ENCODE measurements at regions not wholly inside any gene's neighbourhood (a gene's known extent, or its start where the extent isn't known, plus 50 kb on each side); places are given as distances from the start of the nearest gene placed in this dataset.
"Not testable (repeated sequence)": the region's sequence is repeated elsewhere in the genome, so short reads cannot be mapped to it uniquely, and the experiment has no call there.

DNA sequence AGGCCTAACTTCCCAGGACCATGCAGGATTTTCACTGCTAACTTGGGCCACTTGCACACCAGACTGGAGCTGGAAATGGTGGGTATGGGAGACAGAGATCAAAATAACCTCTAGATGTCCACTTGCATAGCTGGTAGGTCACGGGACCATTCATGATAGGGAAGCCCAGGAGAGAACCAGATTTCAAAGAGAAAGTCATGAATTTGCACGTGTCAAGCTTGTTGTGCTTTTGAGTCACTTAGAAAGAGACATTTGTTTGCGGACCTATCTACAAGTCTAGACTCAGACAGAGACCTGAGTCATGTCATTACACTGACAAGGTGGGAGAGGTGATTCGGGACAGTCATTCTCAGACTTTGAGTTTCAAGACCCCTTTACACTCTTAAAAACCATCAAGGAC is 704.1 kb downstream of the DTWD2 start:
- not testable (repeated sequence) for DNase-seq (ENCODE audit: low read depth in 2 of 2)

DNA sequence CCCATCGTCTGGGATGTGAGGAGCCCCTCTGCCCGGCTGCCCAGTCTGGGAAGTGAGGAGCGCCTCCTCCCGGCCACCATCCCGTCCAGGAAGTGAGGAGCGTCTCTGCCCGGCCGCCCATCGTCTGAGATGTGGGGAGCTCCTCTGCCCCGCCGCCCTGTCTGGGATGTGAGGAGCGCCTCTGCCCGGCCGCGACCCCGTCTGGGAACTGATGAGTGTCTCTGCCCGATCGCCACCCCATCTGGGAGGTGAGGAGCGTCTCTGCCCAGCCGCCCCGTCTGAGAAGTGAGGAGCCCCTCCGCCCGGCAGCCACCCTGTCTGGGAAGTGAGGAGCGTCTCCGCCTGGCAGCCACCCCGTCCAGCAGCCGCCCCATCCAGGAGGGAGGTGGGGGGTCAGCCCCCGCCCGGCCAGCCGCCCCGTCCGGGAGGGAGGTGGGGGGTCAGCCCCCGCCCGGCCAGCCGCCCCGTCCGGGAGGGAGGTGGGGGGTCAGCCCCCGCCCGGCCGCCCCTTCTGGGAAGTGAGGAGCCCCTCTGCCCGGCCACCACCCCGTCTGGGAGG is 705.8 kb downstream of the DTWD2 start:
- DNase-seq (ENCODE audit: low read depth in 2 of 2): not testable (repeated sequence)

DNA sequence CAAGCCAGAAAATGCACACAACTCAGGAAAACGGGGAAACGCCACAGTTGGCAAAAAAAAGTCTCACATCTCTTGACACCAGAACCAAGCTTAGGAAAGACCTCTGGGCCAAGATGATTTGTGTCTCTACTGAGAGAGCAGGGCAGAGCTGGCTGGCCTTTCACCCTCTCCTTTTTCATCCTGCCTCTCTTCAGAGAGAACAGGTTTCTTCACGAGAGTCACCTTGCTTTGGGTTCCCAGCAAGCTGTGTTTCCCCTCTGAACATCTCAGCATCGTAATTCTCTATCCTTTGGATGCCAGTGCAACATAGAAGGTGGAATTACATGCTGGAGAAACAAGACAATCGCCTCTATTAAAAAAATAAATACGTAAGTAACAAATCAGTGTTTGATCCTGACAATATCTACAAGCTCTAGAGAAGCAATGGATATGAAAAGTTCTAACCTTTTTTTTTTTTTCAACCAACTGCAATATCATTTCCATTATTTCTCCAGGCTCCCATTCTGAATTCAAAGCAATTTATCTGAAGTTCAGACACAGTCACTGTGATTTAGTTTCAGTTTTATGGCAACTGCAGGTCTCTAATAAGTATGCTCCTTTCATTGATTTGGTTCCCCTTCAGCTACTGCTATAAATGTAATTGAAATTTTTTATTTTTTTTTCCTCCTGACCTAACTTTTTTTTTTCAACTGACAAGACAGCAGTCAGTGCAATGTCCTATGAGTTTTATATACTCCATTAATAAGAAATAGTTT is 708.6 kb downstream of the DTWD2 start:
- DNase-seq (ENCODE audit: low read depth in 2 of 2): no peak

DNA sequence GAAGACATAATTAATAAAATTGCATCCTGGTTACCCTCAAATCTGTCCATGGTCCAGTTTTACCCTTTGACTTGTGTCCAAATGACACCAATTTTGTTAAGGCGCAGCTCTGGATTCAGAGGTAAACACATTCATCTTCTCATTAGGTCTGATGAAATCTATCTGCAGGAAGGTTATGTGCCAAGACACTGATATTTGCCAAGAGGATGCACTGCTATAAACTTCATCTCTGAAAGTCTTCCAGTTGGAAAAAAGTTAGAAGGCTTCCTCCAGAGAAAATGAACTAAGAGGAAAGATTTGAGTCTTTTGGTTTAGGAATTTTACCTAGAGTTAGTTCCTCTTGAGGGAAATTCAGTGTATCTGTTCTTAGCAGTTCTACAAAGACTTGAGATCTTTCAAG is 717.8 kb downstream of the DTWD2 start:
- DNase-seq (ENCODE audit: low read depth in 2 of 2): no peak

DNA sequence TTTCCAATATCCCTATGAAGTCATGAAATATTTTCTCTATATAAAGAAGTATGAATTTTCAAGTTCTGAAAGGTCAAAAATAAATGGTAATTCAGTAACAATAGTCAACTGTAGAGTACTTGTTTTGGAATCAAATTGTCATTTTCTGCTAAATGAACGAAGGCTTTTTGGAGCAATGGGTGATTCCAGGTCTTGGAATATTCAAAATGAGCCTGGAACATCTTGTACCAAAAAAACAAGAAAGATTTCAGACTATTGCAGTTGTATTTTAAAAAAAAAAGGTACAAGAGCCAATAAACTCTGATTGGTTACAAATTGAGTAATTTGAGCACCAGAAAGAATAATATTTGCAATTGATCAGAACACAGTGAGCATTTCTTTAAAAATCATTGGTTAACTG is 730.1 kb downstream of the DTWD2 start:
- DNase-seq (ENCODE audit: low read depth in 2 of 2): no peak

DNA sequence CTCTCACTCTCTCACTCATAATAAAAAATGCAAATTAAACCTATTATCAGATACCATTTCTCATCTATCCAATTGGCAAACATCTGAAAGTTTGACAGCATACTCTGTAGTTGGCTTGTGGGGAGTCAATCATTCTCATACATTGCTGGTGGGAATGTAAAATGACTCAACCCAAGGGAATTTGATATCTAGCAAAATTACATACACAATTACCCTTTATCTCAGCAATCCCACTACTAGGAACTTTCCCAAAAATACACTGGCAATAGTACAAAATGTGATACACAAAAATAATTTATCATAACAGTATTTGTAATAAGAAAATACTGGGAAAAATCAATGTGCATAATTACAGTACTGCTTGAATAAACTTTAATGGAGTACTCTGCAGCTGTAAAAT is 731.3 kb downstream of the DTWD2 start:
- no peak for DNase-seq (ENCODE audit: low read depth in 2 of 2)

DNA sequence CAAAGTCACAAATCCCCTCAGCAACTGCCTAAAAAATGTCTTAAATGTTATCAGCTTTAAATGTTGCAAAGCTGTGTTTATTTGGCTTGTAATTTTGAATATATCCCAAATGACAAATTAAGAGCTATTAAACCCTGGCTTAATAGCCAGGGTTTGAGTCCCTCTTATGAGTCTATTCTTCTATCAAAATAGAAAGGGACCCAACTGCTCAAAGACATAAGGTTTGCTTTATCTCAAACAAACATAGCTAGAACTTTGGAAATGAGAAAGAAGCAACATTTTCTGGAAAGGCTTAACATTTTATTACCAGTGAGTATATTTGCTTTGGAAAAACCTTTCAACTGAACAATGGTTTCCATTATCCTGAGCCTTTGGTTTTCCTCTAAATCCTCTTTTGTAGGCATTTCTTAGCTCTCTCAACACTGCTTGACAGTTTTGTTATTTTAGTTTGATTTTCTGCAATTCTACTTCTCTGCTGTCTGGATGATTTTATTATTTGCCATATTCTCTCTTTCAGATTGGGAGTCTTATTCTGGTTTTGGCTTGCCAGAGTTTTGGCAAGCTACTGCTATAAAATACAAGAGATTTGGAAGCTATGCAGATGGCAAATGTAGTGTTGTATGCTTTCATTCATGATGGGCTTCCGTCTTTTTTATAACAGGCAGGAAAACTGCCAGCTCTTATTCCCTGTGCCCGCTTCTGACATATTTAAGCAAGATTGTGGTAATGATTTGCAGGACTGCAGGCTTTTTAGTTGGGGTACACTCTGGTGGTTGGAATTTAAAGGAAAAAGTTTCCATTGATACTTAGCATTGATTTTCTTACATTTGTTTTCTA is 734.9 kb downstream of the DTWD2 start:
- no peak for DNase-seq (ENCODE audit: low read depth in 2 of 2)

DNA sequence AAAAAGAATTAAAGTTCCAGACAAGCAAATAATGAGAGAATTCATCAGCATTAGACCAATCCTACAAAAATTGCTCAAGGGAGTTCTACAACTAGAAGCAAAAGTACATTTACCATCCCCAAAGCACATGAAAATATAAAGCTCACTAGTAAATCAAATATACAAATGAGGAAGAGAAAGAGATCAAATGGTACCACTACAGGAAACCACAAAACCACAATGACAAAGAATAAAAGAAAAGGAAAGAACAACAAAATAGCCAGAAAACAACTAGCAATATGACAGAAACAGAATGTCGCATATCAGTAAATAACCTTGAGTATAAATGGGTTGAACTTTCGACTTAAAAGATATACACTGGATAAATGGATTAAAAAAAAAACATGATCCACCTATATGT is 739.0 kb downstream of the DTWD2 start:
- no peak for DNase-seq (ENCODE audit: low read depth in 2 of 2)

DNA sequence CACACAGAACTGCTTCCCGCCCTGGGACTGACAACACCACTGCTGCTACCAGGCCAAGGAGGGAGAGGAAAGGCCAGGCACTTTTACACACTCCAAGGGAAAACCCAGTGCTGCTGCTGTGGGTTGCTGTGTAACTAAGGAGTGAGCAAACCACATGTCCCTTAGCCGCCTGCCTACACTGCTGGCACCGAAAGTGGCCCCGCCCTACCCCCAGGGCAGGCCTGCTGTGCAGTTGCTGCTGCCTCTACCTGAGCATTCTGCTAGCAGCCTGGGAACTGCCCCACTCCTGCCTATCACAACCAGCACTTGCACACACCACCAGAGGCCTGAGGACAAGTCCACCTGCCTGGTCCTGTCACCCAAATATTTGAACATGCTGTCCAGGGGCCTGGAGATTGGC is 740.9 kb downstream of the DTWD2 start:
- DNase-seq (ENCODE audit: low read depth in 2 of 2): no peak

DNA sequence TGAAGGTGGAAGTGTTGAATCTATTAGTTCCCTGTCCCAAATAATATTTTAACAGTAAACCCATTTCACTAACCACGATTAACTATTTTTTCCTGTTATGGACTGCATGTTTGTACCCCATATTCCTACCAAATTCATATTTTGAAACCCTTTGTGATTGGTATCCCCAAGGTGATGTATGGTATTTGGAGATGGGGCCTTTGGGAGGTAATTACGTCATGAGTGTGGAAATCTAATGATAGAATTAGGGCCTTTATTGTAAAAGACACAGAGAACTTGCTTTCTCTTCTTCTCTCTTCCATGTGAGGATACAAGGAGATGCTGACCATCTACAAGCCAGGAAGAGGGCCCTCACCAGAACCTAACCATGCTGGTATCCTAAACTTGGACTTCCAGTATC is 744.7 kb downstream of the DTWD2 start:
- no peak for DNase-seq (ENCODE audit: low read depth in 2 of 2)

DNA sequence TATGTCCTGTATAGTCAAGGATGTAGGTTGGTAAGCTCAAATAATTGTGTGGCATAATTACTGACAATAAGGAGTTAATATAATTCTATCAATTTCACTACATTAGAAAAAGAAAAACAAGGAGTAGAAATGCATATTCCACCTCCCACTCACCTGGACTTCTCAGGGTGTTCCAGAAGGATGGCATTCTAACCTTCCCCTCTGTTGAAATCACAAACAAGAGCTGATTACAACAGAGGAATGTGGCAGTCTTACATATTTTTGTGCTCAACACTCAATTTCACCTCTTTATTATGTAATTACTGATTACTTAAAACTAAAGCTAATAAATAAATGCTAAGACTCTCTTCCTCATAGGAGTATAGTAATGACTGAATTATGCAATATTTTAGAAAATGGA is 745.3 kb downstream of the DTWD2 start:
- no peak for DNase-seq (ENCODE audit: low read depth in 2 of 2)

DNA sequence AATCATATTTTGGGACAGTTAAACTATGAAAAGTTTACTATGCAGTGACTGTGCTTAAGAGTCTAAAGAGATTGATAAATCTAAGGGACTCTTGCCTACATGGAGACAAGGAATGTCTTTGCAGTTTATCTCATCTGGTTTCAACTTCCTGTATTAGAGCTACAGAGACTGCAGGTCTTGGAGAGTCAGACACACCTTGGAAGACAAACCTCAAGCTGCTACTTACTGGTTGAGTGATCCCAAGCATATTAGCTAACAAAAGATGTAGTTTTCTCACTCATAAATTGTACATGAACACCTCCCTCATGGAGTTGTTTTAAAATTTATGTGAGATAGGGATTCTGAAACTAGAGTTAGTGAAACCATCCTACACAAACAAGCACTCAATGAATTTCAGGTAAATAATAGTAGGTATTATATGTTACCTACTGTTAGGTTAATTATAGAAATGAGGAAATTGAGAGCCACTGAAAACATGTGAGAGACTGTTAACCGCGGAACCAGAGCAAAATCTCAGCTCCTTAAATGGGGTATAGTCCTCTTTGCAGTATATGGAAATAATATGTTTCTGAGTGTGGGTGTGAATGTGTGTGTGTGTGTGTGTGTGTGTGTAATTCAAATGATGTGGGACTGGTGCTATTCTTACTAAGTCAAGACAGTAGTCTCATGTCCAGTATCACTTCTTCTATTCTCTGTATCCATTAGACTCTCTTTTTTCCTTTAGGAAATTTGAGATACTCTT is 752.1 kb downstream of the DTWD2 start:
- DNase-seq (ENCODE audit: low read depth in 2 of 2): no peak

DNA sequence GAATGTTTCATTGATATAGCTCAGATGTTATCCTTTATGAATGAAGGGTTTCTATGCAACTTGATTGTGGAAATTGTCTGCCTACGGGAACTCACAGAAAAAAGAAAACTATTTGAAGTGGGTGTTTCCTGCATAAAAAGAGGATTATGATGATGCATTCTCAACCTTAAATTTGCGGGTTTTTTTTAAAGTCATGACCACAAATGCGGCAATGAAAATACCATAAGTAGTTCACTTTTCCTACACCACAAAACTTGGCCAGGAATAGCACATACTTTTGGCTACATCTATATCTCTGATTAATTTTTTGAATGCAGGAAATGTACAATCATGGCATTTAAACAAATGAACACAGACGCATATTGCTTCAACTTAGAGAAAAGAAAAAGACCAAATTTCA is 754.7 kb downstream of the DTWD2 start:
- no peak for DNase-seq (ENCODE audit: low read depth in 2 of 2)

DNA sequence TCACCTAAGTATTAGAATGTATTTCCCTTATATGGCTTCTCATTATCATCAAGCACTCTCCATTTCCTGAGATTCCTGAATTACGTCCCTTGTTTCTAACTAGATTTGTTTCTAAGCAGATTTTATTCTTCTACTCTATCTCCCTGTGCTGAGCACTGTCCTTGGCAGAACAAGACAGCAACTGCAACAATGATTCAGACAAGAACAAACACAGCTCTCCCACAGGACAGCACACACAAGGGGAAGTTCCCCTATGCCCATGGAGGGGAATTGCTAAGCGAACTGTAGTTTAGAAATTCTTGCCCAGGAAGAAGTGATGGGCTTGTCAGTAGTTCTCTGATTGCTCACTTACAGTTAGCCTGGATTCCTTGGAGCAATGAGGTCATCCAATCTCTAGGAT is 759.9 kb downstream of the DTWD2 start:
- no peak for DNase-seq (ENCODE audit: low read depth in 2 of 2)

DNA sequence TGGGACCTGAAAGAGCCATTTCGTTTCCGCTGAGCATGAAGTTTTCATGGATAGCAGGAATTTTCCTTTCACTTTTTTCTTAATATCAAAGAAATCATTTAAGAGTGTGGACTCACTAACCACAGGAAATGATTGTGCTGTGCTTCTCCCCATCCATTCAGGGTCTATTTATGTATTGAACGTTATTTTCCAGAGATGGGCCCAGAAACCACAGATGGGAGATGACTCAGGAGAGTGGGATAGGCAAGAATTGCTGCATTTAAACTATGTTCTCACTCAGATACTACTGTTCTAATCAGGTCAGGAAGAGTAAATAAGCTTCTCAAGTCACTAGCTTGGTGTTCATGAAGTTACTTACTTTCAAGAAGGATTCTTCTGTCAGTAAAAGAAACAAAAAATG is 763.8 kb downstream of the DTWD2 start:
- no peak for DNase-seq (ENCODE audit: low read depth in 2 of 2)

DNA sequence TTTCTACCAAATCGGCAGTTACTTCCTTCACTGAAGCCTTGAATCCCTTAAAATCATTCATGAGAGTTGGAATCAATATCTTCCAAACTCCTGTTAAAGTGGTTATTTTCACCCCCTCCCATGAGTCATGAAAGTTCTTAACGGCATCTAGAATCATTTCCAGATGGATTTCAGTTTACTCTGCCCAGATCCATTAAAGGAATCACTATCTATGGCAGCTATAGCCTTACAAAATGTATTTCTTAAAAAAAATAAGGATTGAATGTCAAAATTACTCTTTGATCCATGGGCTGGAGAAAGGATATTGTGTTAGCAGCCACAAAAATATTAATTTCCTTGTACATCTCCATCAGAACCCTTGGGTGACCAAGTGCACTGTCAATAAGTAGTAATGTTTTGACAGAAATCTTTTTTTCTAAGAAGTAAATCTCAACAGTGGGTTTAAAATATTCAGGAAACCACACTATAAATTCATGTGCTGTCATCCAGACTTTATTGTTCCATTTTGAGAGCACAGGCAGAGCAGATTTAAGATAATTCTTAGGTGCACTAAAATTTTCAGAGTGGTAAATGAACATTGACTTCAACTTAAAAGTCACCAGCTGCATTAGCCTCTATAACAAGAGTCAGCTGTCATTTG is 767.7 kb downstream of the DTWD2 start:
- no peak for DNase-seq (ENCODE audit: low read depth in 2 of 2)

DNA sequence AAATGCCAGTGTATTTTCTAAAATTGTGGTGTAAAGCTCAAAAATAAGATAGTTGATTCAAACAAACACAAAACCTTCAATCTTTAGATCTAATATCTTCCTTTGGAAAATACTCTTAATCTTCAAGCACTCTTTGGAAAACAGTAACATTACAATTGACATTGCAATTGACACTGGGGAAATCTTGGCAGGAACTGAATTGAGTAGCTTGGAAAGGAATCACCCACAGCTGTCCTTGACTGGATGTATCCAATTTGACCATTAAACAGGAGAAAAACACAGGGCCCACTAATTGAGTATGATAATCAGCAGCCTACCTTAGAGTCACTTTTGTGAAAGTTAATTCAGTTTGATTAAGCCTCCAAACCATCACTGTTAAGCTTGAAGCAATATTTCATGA is 776.7 kb downstream of the DTWD2 start:
- DNase-seq (ENCODE audit: low read depth in 2 of 2): no peak

DNA sequence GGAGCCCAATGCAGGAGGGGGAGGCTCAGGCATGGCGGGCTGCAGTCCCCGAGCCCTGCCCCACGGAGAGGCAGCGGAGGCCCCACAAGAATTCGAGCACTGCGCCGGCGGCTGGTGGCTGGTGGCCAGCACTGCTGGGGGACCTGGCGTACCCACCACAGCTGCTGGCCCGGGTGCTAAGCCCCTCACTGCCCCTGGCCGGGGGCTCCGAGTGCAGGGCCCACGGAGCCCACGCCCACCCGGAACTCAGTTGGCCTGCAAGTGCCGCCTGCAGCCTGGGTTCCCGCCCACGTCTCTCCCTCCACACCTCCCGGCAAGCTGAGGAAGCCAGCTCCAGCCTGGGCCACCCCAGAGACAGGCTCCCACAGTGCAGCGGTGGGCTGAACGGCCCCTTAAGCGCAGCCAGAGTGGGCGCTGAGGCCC is 780.3 kb downstream of the DTWD2 start:
- DNase-seq (ENCODE audit: low read depth in 2 of 2): no peak

DNA sequence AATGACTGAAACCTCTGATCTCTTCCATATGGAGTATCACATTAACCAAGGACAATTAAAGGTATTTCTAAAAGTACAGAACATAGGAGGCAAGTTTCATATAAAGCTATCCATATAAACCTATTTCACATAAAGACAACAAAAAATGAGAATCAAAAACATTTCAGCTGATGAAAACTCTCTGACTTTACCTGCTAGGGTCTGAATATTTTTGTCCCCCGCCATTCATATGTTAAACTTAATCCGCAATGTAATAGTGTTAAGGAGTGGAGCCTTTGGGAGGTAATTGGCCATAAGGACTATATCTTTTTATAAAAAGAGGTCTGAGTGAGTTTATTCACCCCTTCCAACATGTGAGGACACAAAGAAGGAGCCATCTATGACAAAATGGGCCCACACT is 788.5 kb downstream of the DTWD2 start:
- no peak for DNase-seq (ENCODE audit: low read depth in 2 of 2)

DNA sequence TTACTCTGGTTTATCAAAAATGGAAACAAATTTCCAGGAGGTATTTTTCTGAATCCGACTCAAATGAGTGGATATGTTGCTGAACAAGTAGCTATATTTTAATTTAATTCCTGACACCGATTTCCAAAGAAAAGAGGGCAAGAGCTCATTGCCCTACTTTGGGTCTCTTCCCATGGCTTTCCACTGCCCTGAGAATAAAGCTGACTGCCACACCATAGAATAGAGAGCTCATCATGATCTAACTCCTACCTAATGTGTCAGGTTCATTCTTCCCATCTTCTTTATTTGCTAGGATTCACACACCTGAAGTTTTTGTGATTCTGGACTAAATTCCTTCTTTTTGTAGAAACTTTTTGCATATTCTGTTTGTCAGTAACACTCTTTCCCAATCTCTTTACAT is 792.1 kb downstream of the DTWD2 start:
- no peak for DNase-seq (ENCODE audit: low read depth in 2 of 2)

DNA sequence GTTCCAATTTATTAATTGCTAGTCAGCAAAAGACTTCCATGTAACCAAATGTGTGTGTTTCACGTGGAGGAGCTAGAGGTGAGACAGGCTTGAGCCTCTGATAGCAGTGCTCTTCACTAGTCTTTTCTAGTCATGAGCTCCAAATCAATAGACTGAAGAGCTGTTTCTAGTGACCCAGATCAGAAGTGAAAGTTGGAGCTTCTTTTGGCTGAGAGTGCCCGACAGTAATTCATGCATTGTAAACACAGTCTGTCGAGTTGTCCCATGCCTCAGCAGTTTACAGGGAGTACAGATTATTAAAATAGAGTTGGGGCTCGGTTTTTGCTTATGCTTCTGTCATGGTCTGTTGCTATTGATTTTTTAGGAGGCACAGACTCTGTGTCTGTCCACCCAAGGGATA is 793.1 kb downstream of the DTWD2 start:
- DNase-seq (ENCODE audit: low read depth in 2 of 2): no peak

Measured in stimulated activated CD8-positive, alpha-beta memory T cell treated with anti-CD3 and anti-CD28 coated beads, Interleukin-7, amount 100 ng/mL, for 4 hours (primary cell).